Stimulated activated CD4-positive, alpha-beta T cell treated with anti-CD3 and anti-CD28 coated beads, Interleukin-4, amount 100 ng/mL, for 48 hours (primary cell): ENCODE measurements at regions not wholly inside any gene's neighbourhood (a gene's known extent, or its start where the extent isn't known, plus 50 kb on each side); places are given as distances from the start of the nearest gene placed in this dataset.
A peak's percentile ranks its signal among the peaks of the same experiment; 100 is the strongest.

ENCODE experiments used
- DNase-seq, 2 donors: peaks; one replicate each; pipeline ENCODE4 v3.0.0-alpha.2; 2020; ENCODE audit warnings: low read depth in 2 of 2

DNA sequence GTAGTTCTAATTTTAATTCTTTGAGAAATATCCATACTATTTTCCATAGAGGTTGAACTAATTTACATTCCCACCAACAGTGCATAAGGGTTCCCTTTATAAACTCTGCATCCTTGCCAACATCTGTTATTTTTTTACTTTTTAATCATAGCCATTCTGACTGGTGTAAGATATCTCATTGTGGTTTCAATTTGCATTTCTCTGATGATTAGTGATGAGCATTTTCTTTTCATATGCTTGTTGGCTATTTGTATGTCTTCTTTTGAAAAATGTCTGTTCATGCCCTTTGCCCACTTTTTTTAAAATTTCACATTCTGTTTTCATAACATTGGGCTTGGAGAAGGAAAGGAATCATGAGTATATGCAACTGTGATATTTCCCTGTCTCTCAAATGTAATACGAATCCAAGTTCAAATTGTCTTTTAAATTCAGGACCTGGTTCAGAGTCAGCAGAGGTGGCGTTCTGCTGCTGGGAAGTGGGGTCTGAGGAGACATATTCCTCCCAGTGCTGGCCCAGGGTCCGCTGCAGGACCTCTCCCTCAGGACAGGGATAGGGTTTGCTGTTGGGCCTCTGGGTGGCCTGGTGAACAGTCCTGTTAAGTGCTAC lies 81.2 kb upstream of the ETV6 start:
- DNase-seq = no peak

- no peak for DNase-seq
Observed at GRCh38 chr12:11568762-11569478, 80.6 kb upstream of the ETV6 start.

DNA sequence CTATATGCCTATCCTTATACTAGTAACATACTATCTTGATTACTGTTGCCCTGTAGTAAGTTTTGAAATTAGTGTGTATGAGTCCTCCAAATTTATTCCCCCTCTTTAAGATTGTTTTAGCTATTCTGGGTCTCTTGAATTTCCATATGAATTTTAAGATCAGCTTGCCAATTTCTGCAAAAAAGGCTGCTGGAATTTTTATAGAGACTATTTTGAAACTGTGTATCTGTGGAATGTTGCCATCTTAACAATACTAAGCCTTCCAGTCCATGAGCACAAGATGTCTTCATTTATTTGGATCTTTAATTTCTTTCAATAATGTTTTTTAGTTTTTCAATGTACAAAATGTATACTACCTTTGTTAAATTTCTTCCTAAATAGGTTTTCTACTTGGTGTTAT lies 79.8 kb upstream of the ETV6 start:
- no peak for DNase-seq

DNA sequence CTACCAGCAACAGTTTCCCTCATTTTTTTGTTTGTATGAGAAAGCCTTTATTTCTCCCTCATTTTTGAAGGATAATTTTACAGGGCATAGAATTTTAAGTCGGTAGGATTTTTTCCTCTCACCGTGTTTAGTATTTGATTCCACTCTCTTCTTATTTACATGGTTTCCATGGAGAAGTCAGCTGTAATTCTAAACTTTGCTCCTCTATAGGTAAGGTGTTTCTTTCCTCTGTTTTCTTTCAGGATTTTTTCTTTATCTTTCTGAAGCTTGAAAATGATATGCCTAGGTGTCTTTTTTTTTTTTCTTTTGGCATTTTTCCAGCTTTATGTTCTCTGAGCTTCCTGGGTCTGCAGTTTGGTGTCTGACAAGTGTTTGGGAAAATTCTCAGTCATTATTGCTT lies 75.6 kb upstream of the ETV6 start:
- DNase-seq = no peak

DNA sequence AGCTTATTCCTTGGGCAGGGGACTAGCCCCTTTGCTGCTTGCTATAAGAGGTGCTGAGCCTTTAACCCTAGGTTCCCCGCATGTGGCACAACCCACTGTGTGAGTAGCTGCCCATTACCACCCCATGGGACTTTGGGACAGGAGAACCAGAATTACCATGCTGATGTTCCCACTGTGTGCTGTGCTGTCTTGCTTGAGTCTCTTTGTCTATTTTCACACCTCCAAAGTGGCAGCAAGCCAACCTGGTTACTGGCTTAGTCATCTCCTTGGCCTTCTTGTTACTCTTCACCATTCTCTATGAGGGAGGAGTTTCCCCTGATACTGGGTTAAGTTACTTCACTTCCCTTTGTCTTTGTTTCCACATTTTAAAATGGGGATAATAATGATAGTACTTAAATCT lies 73.4 kb upstream of the ETV6 start:
- peak; percentile 23 to 26 for DNase-seq

- no peak for DNase-seq
Observed at GRCh38 chr12:11577658-11578260, 71.7 kb upstream of the ETV6 start.

GRCh38 chr12:11578461-11578993 lies 70.9 kb upstream of the ETV6 start:
- peak in 1 of 2 donors; percentile 19 for DNase-seq

GRCh38 chr12:11580125-11580751 lies 69.2 kb upstream of the ETV6 start:
- no peak for DNase-seq

GRCh38 chr12:11581179-11581755 lies 68.2 kb upstream of the ETV6 start:
- DNase-seq = peak; percentile 60 to 64

GRCh38 chr12:11584221-11584855 lies 65.1 kb upstream of the ETV6 start:
- no peak for DNase-seq

DNA sequence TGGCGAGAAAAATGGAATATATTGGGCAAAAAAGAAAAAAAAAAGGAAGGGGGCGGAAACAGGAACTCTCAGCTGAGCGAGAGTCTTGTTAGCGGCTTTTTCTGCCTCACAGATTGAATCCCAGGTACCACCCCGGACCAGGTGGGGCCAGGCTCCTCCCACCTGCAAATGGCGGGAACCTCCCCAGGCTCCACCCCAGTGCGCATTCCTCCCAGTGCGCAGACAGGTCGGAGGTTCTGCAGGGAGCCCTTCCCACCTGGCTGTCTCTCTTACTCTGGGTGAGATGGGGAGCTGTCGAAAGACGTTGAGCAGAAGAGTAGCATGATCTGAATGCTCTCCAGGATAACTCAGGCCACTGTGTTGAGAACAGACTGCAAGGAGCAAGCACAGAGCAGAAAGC lies 57.0 kb upstream of the ETV6 start:
- no peak for DNase-seq

DNA sequence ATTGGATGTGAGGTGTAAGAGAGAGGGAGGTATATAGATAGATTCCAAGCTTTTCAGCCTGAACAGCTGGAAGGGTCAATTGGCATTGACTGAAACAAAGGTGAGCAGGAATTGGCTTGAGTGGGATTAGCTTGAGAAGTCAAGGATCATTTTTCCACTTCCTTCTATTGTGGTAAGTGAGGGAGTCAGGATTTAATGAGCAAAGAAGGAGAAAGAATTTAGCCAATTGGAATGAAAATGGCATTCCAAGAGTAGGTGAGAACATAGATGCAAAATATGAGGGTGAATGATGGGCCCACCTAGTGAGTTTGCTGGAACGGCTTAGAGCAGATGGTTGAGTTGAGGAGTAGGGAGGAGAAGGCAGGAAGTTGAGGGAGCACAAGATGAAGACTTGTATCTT lies 56.5 kb upstream of the ETV6 start:
- DNase-seq = no peak

GRCh38 chr12:11595080-11595479 lies 54.4 kb upstream of the ETV6 start:
- DNase-seq = no peak

- no peak for DNase-seq
Observed at GRCh38 chr12:11596141-11596540, 53.3 kb upstream of the ETV6 start.

- DNase-seq = no peak
Observed at GRCh38 chr12:11598900-11599299, 50.6 kb upstream of the ETV6 start.
